BJ (cell line): ENCODE measurements at regions not wholly inside any gene's neighbourhood (a gene's known extent, or its start where the extent isn't known, plus 50 kb on each side); places are given as distances from the start of the nearest gene placed in this dataset.
A peak's percentile ranks its signal among the peaks of the same experiment; 100 is the strongest.
"Not testable (repeated sequence)": the region's sequence is repeated elsewhere in the genome, so short reads cannot be mapped to it uniquely, and the experiment has no call there.

Experiments used
- CTCF ChIA-PET: fragments of 350-600 bp; formaldehyde crosslinking; extraction: SDS; loops from one replicate; lab custom pipeline; 2021; ENCODE audit warnings: antibody characterized with exemption, inconsistent platforms; lab: Yijun Ruan, JAX
- POLR2A ChIA-PET: fragments of 300-600 bp; sonication (Branson Sonifier 250); formaldehyde crosslinking; extraction: SDS; loops from one replicate; lab custom pipeline; 2021; ENCODE audit warnings: antibody characterized with exemption; lab: Charles Lee
- DNase-seq: peaks from one replicate; pipeline ENCODE4 v3.0.0-alpha.2; 2011; ENCODE audit warnings: low read depth
- H3K27me3 ChIP-seq: 2 replicates; pipeline ENCODE4 v1.6.0; 2011; ENCODE audit warnings: low read length; ENCODE audit not compliant: control insufficient read depth, insufficient read depth
- H3K36me3 ChIP-seq: 2 replicates; pipeline ENCODE4 v1.5.1; 2011; ENCODE audit warnings: low read length; ENCODE audit not compliant: control insufficient read depth, insufficient read depth
- H3K4me3 ChIP-seq: 2 replicates; pipeline ENCODE4 v1.5.1; 2011; ENCODE audit warnings: low read depth, mild to moderate bottlenecking, control low read depth, low read length
- CTCF ChIP-seq: IDR thresholded peaks from 2 replicates; pipeline ENCODE4 v1.5.1; 2011; ENCODE audit warnings: low read depth, mild to moderate bottlenecking, control low read depth, inconsistent platforms, low read length, moderate library complexity; ENCODE audit not compliant: insufficient read depth

- Histone ChIP-seq H3K4me3 (no peak overlapping the region), H3K27me3 (no peaks in the 10 kb centered on the region; the same call in 1 of the 2 replicates), H3K36me3 (no peaks in the 10 kb centered on the region)
- DNase-seq = no peak
- TF ChIP-seq CTCF = no peak
- POLR2A ChIA-PET = no interaction called here
- CTCF ChIA-PET = interaction anchor here (0.9 to 1.4 kb wide), 2 partner anchors 19 to 40 kb away, joined by 3 read pairs; no protein-coding TSS in a partner anchor
These were observed 212.5 kb upstream of the GRIK2 start for GRCh38 chr6:101181006-101181405.

- DNase-seq, CTCF ChIA-PET, H3K27me3 ChIP-seq, POLR2A ChIA-PET, H3K36me3 ChIP-seq, H3K4me3 ChIP-seq: not testable (repeated sequence)
These were observed 205.2 kb upstream of the GRIK2 start for GRCh38 chr6:101188285-101188798.

- peak; percentile 74 for DNase-seq
These were observed 197.9 kb upstream of the GRIK2 start for GRCh38 chr6:101195588-101195987.

GRCh38 chr6:101199441-101199840, 194.1 kb upstream of the GRIK2 start:
- TF ChIP-seq CTCF = no peak
- ChIA-PET CTCF (interaction anchor here (0.7 kb wide), 1 partner anchor 116 kb away, joined by 3 read pairs; no protein-coding TSS in a partner anchor), POLR2A (no interaction called here)
- no peaks in the 10 kb centered on the region for H3K36me3 ChIP-seq
- DNase-seq = no peak
- no peaks in the 10 kb centered on the region for H3K27me3 ChIP-seq
- H3K4me3 ChIP-seq = no peak overlapping the region

More at GRCh38 chr6:101195588-101195987, 197.9 kb upstream of the GRIK2 start:
- no peaks in the 10 kb centered on the region for H3K27me3 ChIP-seq
- TF ChIP-seq CTCF = no peak
- H3K36me3 ChIP-seq = no peaks in the 10 kb centered on the region
- POLR2A ChIA-PET = no interaction called here
- H3K4me3 ChIP-seq = no peak overlapping the region
- CTCF ChIA-PET = interaction anchor here (0.6 kb wide), 1 partner anchor 61 kb away, joined by 3 read pairs; no protein-coding TSS in a partner anchor

- Histone ChIP-seq H3K36me3 (no peaks in the 10 kb centered on the region), H3K4me3 (no peak overlapping the region), H3K27me3 (no peaks in the 10 kb centered on the region)
- no peak for TF ChIP-seq CTCF
- ChIA-PET CTCF (interaction anchor here (1.3 kb wide), 1 partner anchor 10 kb away, joined by 3 read pairs; no protein-coding TSS in a partner anchor), POLR2A (no interaction called here)
- no peak for DNase-seq
These were observed 190.6 kb upstream of the GRIK2 start for GRCh38 chr6:101202867-101203374.
